Suprapubic skin (tissue), 4 donors: ENCODE measurements at regions not wholly inside any gene's neighbourhood (a gene's known extent, or its start where the extent isn't known, plus 50 kb on each side); places are given as distances from the start of the nearest gene placed in this dataset.

Experiments used
- DNase-seq, 2 donors: peaks; one replicate each; pipeline ENCODE4 v3.0.0-alpha.2; 2019; ENCODE audit warnings: low spot score in 2 of 2
- H3K27ac ChIP-seq: fragments of 200-600 bp; sonication (generic); one replicate; pipeline ENCODE4 v1.5.1; 2019
- H3K27me3 ChIP-seq: fragments of 200-600 bp; sonication (generic); one replicate; pipeline ENCODE4 v1.5.1; 2019
- H3K36me3 ChIP-seq: fragments of 200-600 bp; sonication (generic); one replicate; pipeline ENCODE4 v1.5.1; 2019
- H3K4me1 ChIP-seq: fragments of 200-600 bp; sonication (generic); one replicate; pipeline ENCODE4 v1.5.1; 2019
- H3K4me3 ChIP-seq: fragments of 200-600 bp; sonication (generic); one replicate; pipeline ENCODE4 v1.5.1; 2019; ENCODE audit warnings: mild to moderate bottlenecking
- H3K9me3 ChIP-seq: fragments of 200-600 bp; sonication (generic); one replicate; pipeline ENCODE4 v1.5.1; 2019
- CTCF ChIP-seq, 2 donors: fragments of 200-600 bp in 1 of 2; fragments of 450-650 bp in 1 of 2; sonication (generic) in 1 of 2; IDR thresholded peaks; one replicate each; pipeline ENCODE4 v1.5.1; 2016 to 2019; ENCODE audit warnings: antibody characterized with exemption in 2 of 2, mild to moderate bottlenecking in 1 of 2, moderate library complexity in 1 of 2
- EP300 ChIP-seq: sonication (generic); formaldehyde crosslinking; IDR thresholded peaks from one replicate; pipeline ENCODE4 v1.6.1; 2017; ENCODE audit warnings: antibody characterized with exemption
- POLR2A ChIP-seq, 2 donors: fragments of 450-650 bp; IDR thresholded peaks; one replicate each; pipeline ENCODE4 v1.6.1; 2017; ENCODE audit warnings: antibody characterized with exemption in 2 of 2, mild to moderate bottlenecking in 2 of 2, moderate library complexity in 2 of 2
- POLR2AphosphoS5 ChIP-seq, 3 donors: sonication (generic); formaldehyde crosslinking; IDR thresholded peaks; one replicate each; pipeline ENCODE4 v1.6.1; 2017; ENCODE audit warnings: antibody characterized with exemption in 3 of 3
- WGBS: methylation state at CpG from one replicate; pipeline ENCODE4 v1.1.5; 2018; 5-methylcytosine and 5-hydroxymethylcytosine counted together

GRCh38 chr17:79218825-79219200 lies 144.2 kb downstream of the ENGASE start:
- Histone ChIP-seq H3K9me3 (no peaks in the 10 kb centered on the region), H3K4me3 (no peak overlapping the region), H3K36me3 (no peaks in the 10 kb centered on the region), H3K4me1 (peaks cover 12% of the 10 kb centered on the region), H3K27ac (no peak overlapping the region), H3K27me3 (peaks cover 100% of the 10 kb centered on the region)
- DNase-seq: no peak
- 80% methylated on average over 7 of the region's 10 CpGs for WGBS
- no peak for TF ChIP-seq EP300
- no peak for TF ChIP-seq CTCF (IDR thresholded peaks at IDR 0.05)
- TF ChIP-seq POLR2A (IDR thresholded peaks at IDR 0.05): no peak
- TF ChIP-seq POLR2AphosphoS5 (IDR thresholded peaks at IDR 0.05): no peak

GRCh38 chr17:79218175-79218824 lies 143.7 kb downstream of the ENGASE start:
- H3K27me3 ChIP-seq: peaks cover 100% of the 10 kb centered on the region
- no peaks in the 10 kb centered on the region for H3K9me3 ChIP-seq
- TF ChIP-seq EP300 (no peak), POLR2AphosphoS5 (IDR thresholded peaks at IDR 0.05) (no peak), POLR2A (IDR thresholded peaks at IDR 0.05) (no peak), CTCF (IDR thresholded peaks at IDR 0.05) (no peak)
- no peak overlapping the region for H3K4me3 ChIP-seq
- 71% methylated on average over 8 of the region's 19 CpGs for WGBS
- DNase-seq: no peak
- H3K27ac ChIP-seq: no peak overlapping the region
- no peaks in the 10 kb centered on the region for H3K36me3 ChIP-seq
- H3K4me1 ChIP-seq: peaks cover 12% of the 10 kb centered on the region

- no peak overlapping the region for H3K4me3 ChIP-seq
- H3K27ac ChIP-seq: no peak overlapping the region
- DNase-seq: no peak
- WGBS: 42% methylated on average over 12 of the region's 12 CpGs
- TF ChIP-seq POLR2A (IDR thresholded peaks at IDR 0.05): no peak
- TF ChIP-seq EP300: no peak
- no peak for TF ChIP-seq POLR2AphosphoS5 (IDR thresholded peaks at IDR 0.05)
- TF ChIP-seq CTCF (IDR thresholded peaks at IDR 0.05): no peak
- peaks cover 12% of the 10 kb centered on the region for H3K4me1 ChIP-seq
- no peaks in the 10 kb centered on the region for H3K36me3 ChIP-seq
- H3K27me3 ChIP-seq: peaks cover 100% of the 10 kb centered on the region
- H3K9me3 ChIP-seq: no peaks in the 10 kb centered on the region
Observed at GRCh38 chr17:79217473-79218135, 143.0 kb downstream of the ENGASE start.

- peaks cover 12% of the 10 kb centered on the region for H3K4me1 ChIP-seq
- H3K27me3 ChIP-seq: peaks cover 100% of the 10 kb centered on the region
- H3K9me3 ChIP-seq: no peaks in the 10 kb centered on the region
- no peak for DNase-seq
- H3K36me3 ChIP-seq: no peaks in the 10 kb centered on the region
- H3K27ac ChIP-seq: no peak overlapping the region
- TF ChIP-seq EP300 (no peak), POLR2AphosphoS5 (IDR thresholded peaks at IDR 0.05) (no peak), POLR2A (IDR thresholded peaks at IDR 0.05) (no peak), CTCF (IDR thresholded peaks at IDR 0.05) (no peak)
- 62% methylated on average over 5 of the region's 6 CpGs for WGBS
- H3K4me3 ChIP-seq: no peak overlapping the region
Observed at GRCh38 chr17:79216826-79217225, 142.2 kb downstream of the ENGASE start.

- no peaks in the 10 kb centered on the region for H3K9me3 ChIP-seq
- no peak for DNase-seq
- H3K27me3 ChIP-seq: peaks cover 100% of the 10 kb centered on the region
- peaks cover 12% of the 10 kb centered on the region for H3K4me1 ChIP-seq
- no peak overlapping the region for H3K27ac ChIP-seq
- H3K36me3 ChIP-seq: no peaks in the 10 kb centered on the region
- H3K4me3 ChIP-seq: no peak overlapping the region
- TF ChIP-seq CTCF (IDR thresholded peaks at IDR 0.05): no peak
- TF ChIP-seq EP300: no peak
- TF ChIP-seq POLR2A (IDR thresholded peaks at IDR 0.05): no peak
- TF ChIP-seq POLR2AphosphoS5 (IDR thresholded peaks at IDR 0.05): no peak
- WGBS: no CpG with 5 or more reads among the region's 6 CpGs
Observed at GRCh38 chr17:79216391-79216790, 141.8 kb downstream of the ENGASE start.
